Activated CD8-positive, alpha-beta T cell treated with anti-CD3 and anti-CD28 coated beads for 36 hours (primary cell): ENCODE measurements at regions not wholly inside any gene's neighbourhood (a gene's known extent, or its start where the extent isn't known, plus 50 kb on each side); places are given as distances from the start of the nearest gene placed in this dataset.

Experiments
- ATAC-seq: fragments of 200-7000 bp; cut with Tn5 transposase; one replicate; pipeline ENCODE4 v1.10.0; 2021; ENCODE audit warnings: mild to moderate bottlenecking, moderate library complexity
- CTCF ChIA-PET: fragments of 350-600 bp; sonication (Branson Sonifier 250); formaldehyde crosslinking; loops from one replicate; lab custom pipeline; 2021; ENCODE audit warnings: antibody characterized with exemption; lab: Charles Lee
- POLR2A ChIA-PET: fragments of 350-600 bp; sonication (Branson Sonifier 250); formaldehyde crosslinking; loops from one replicate; lab custom pipeline; 2021; ENCODE audit warnings: antibody characterized with exemption; lab: Charles Lee
- DNase-seq: peaks from one replicate; pipeline ENCODE4 v3.0.0-alpha.2; 2020
- H3K27ac Mint-ChIP-seq: one replicate; pipeline ENCODE4 v1.8.0; 2021; ENCODE audit warnings: mild to moderate bottlenecking, mixed read lengths
- H3K27me3 Mint-ChIP-seq: one replicate; pipeline ENCODE4 v1.8.0; 2021; ENCODE audit warnings: mixed read lengths
- H3K36me3 Mint-ChIP-seq: one replicate; pipeline ENCODE4 v1.8.0; 2021; ENCODE audit warnings: low read depth, mixed read lengths
- H3K4me1 Mint-ChIP-seq: one replicate; pipeline ENCODE4 v1.8.0; 2021; ENCODE audit warnings: low read depth, mixed read lengths
- H3K4me3 Mint-ChIP-seq: one replicate; pipeline ENCODE4 v1.8.0; 2021; ENCODE audit warnings: mild to moderate bottlenecking, moderate library complexity, mixed read lengths
- H3K9me3 Mint-ChIP-seq: one replicate; pipeline ENCODE4 v1.8.0; 2021; ENCODE audit warnings: mixed read lengths
- intact Hi-C: fragments of 100-400 bp; cut with micrococcal nuclease; formaldehyde crosslinking; loops from one replicate; pipeline ENCODE4 v1.10.0; 2022
- TF ChIP-seq, protein P1 (sequence below): fragments of 200-600 bp; IDR thresholded peaks from one replicate; pipeline ENCODE4 v1.8.0; 2022; ENCODE audit warnings: antibody characterized with exemption, mild to moderate bottlenecking

GRCh38 chr2:120678251-120678650, 57.4 kb upstream of the GLI2 start:
- Mint-ChIP-seq H3K4me3 (no peak overlapping the region), H3K27me3 (peaks cover 16% of the 10 kb centered on the region), H3K4me1 (no peaks in the 10 kb centered on the region), H3K9me3 (no peaks in the 10 kb centered on the region), H3K36me3 (no peaks in the 10 kb centered on the region), H3K27ac (no peak overlapping the region)
- intact Hi-C loops: loop anchor here (5.0 kb wide), 1 partner anchor 336 kb away; no protein-coding TSS in a partner anchor
- no peak for DNase-seq
- ChIA-PET POLR2A (no interaction called here), CTCF (interaction anchor here (0.7 to 1.5 kb wide), 3 partner anchors 335 to 841 kb away, joined by 3 to 8 read pairs (median 4); no protein-coding TSS in a partner anchor)
- no peak for ATAC-seq
- TF ChIP-seq, protein P1, sequence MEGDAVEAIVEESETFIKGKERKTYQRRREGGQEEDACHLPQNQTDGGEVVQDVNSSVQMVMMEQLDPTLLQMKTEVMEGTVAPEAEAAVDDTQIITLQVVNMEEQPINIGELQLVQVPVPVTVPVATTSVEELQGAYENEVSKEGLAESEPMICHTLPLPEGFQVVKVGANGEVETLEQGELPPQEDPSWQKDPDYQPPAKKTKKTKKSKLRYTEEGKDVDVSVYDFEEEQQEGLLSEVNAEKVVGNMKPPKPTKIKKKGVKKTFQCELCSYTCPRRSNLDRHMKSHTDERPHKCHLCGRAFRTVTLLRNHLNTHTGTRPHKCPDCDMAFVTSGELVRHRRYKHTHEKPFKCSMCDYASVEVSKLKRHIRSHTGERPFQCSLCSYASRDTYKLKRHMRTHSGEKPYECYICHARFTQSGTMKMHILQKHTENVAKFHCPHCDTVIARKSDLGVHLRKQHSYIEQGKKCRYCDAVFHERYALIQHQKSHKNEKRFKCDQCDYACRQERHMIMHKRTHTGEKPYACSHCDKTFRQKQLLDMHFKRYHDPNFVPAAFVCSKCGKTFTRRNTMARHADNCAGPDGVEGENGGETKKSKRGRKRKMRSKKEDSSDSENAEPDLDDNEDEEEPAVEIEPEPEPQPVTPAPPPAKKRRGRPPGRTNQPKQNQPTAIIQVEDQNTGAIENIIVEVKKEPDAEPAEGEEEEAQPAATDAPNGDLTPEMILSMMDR: no peak

GRCh38 chr2:120678926-120679325, 56.7 kb upstream of the GLI2 start:
- CTCF ChIA-PET: interaction anchor here (0.7 to 1.1 kb wide), 2 partner anchors 11 to 336 kb away, joined by 3 to 4 read pairs; no protein-coding TSS in a partner anchor
- ATAC-seq: no peak

GRCh38 chr2:120679526-120679925, 56.1 kb upstream of the GLI2 start:
- Mint-ChIP-seq H3K9me3 (no peaks in the 10 kb centered on the region), H3K27me3 (peaks cover 19% of the 10 kb centered on the region), H3K4me3 (no peak overlapping the region), H3K27ac (no peak overlapping the region), H3K36me3 (no peaks in the 10 kb centered on the region), H3K4me1 (no peaks in the 10 kb centered on the region)
- no peak for DNase-seq
- ATAC-seq: no peak
- POLR2A ChIA-PET: no interaction called here
- intact Hi-C loops: loop anchor here (5.0 kb wide), 1 partner anchor 337 kb away; no protein-coding TSS in a partner anchor
- CTCF ChIA-PET: interaction anchor here (1.1 to 1.9 kb wide), 2 partner anchors 10 to 332 kb away, joined by 3 to 8 read pairs; no protein-coding TSS in a partner anchor
- TF ChIP-seq, protein P1: no peak

More at GRCh38 chr2:120678926-120679325, 56.7 kb upstream of the GLI2 start:
- TF ChIP-seq, protein P1: no peak
- Mint-ChIP-seq H3K4me3 (no peak overlapping the region), H3K9me3 (no peaks in the 10 kb centered on the region), H3K4me1 (no peaks in the 10 kb centered on the region), H3K36me3 (no peaks in the 10 kb centered on the region), H3K27me3 (peaks cover 18% of the 10 kb centered on the region), H3K27ac (no peak overlapping the region)
- POLR2A ChIA-PET: no interaction called here
- no peak for DNase-seq
- intact Hi-C loops: loop anchor here (5.0 kb wide), 1 partner anchor 337 kb away; no protein-coding TSS in a partner anchor

- Mint-ChIP-seq H3K9me3 (no peaks in the 10 kb centered on the region), H3K36me3 (no peaks in the 10 kb centered on the region), H3K4me3 (no peak overlapping the region), H3K27ac (no peak overlapping the region), H3K27me3 (peaks cover 19% of the 10 kb centered on the region), H3K4me1 (no peaks in the 10 kb centered on the region)
- DNase-seq (peak; percentile 89), ATAC-seq (peak; percentile 79)
- intact Hi-C loops: no loop called here
- POLR2A ChIA-PET: no interaction called here
- CTCF ChIA-PET: interaction anchor here (0.7 to 2.0 kb wide), 23 partner anchors 10 to 703 kb away, joined by 3 to 13 read pairs (median 4); no protein-coding TSS in a partner anchor
- TF ChIP-seq, protein P1: no peak
Measured at GRCh38 chr2:120680136-120680761, 55.4 kb upstream of the GLI2 start.

- Mint-ChIP-seq H3K9me3 (no peaks in the 10 kb centered on the region), H3K4me3 (no peak overlapping the region), H3K27me3 (peaks cover 16% of the 10 kb centered on the region), H3K36me3 (no peaks in the 10 kb centered on the region), H3K27ac (no peak overlapping the region), H3K4me1 (no peaks in the 10 kb centered on the region)
- no peak for ATAC-seq
- intact Hi-C loops: no loop called here
- POLR2A ChIA-PET: no interaction called here
- TF ChIP-seq, protein P1: no peak
- CTCF ChIA-PET: interaction anchor here (0.7 to 2.0 kb wide), 24 partner anchors 9 to 704 kb away, joined by 3 to 13 read pairs (median 4); no protein-coding TSS in a partner anchor
- no peak for DNase-seq
Measured at GRCh38 chr2:120681181-120681580, 54.5 kb upstream of the GLI2 start.
